DMS53 treated with DMSO at 0.1 percent for 48 hours (cell line): ENCODE measurements at regions not wholly inside any gene's neighbourhood (a gene's known extent, or its start where the extent isn't known, plus 50 kb on each side); places are given as distances from the start of the nearest gene placed in this dataset.

ENCODE experiments used
- DNase-seq: peaks from one replicate; lab custom pipeline; 2025; ENCODE audit not compliant: unreplicated experiment; lab: John Stamatoyannopoulos, UW

- no peak for DNase-seq
Measured at GRCh38 chr2:17085546-17086202, 420.0 kb upstream of the CYRIA start.

GRCh38 chr2:17084877-17085276 is 419.2 kb upstream of the CYRIA start:
- DNase-seq, result no peak

- no peak for DNase-seq
Measured at GRCh38 chr2:17083902-17084301, 418.3 kb upstream of the CYRIA start.

GRCh38 chr2:17079262-17079661 is 413.6 kb upstream of the CYRIA start:
- no peak for DNase-seq

GRCh38 chr2:17076533-17076932 is 410.9 kb upstream of the CYRIA start:
- no peak for DNase-seq

- DNase-seq, result no peak
Measured at GRCh38 chr2:17070711-17071110, 405.1 kb upstream of the CYRIA start.

- no peak for DNase-seq
Measured at GRCh38 chr2:17069564-17069963, 403.9 kb upstream of the CYRIA start.

- no peak for DNase-seq
Measured at GRCh38 chr2:17068021-17068420, 402.4 kb upstream of the CYRIA start.

GRCh38 chr2:17065536-17065935 is 399.9 kb upstream of the CYRIA start:
- no peak for DNase-seq

- DNase-seq, result no peak
Measured at GRCh38 chr2:17061028-17061427, 395.4 kb upstream of the CYRIA start.

- peak; percentile 8 for DNase-seq
Measured at GRCh38 chr2:17059458-17059857, 393.8 kb upstream of the CYRIA start.

- DNase-seq, result no peak
Measured at GRCh38 chr2:17058772-17059402, 393.3 kb upstream of the CYRIA start.

- DNase-seq, result no peak
Measured at GRCh38 chr2:17057109-17058017, 391.7 kb upstream of the CYRIA start.

GRCh38 chr2:17056236-17056635 is 390.6 kb upstream of the CYRIA start:
- DNase-seq, result no peak

GRCh38 chr2:17052001-17052400 is 386.4 kb upstream of the CYRIA start:
- no peak for DNase-seq

- no peak for DNase-seq
Measured at GRCh38 chr2:17051538-17051937, 385.9 kb upstream of the CYRIA start.

- DNase-seq, result no peak
Measured at GRCh38 chr2:17043173-17043572, 377.5 kb upstream of the CYRIA start.

- DNase-seq, result no peak
Measured at GRCh38 chr2:17036361-17036760, 370.7 kb upstream of the CYRIA start.

GRCh38 chr2:17035010-17035409 is 369.4 kb upstream of the CYRIA start:
- DNase-seq, result no peak

GRCh38 chr2:17030047-17030446 is 364.4 kb upstream of the CYRIA start:
- no peak for DNase-seq

GRCh38 chr2:17012297-17012696 is 346.7 kb upstream of the CYRIA start:
- DNase-seq, result no peak

- no peak for DNase-seq
Measured at GRCh38 chr2:17010104-17010503, 344.5 kb upstream of the CYRIA start.
